Stomach (tissue), 8 donors: ENCODE measurements at regions not wholly inside any gene's neighbourhood (a gene's known extent, or its start where the extent isn't known, plus 50 kb on each side); places are given as distances from the start of the nearest gene placed in this dataset.

ENCODE experiments used
- DNase-seq, 2 donors: peaks; one replicate each; pipeline versions ENCODE4 v3.0.0 to v3.0.0-alpha.2; 2013 to 2019
- H3K27ac ChIP-seq, 5 donors: fragments of 200-600 bp in 4 of 5; sonication (generic) in 4 of 5; one replicate each; pipeline ENCODE4 v1.5.1; 2013 to 2019; ENCODE audit warnings: mild to moderate bottlenecking in 1 of 5, moderate library complexity in 1 of 5
- H3K27me3 ChIP-seq, 3 donors: fragments of 200-600 bp; sonication (generic); one replicate each; pipeline ENCODE4 v1.5.1; 2017 to 2019; ENCODE audit warnings: mixed run types in 1 of 3
- H3K36me3 ChIP-seq, 4 donors: fragments of 200-600 bp; sonication (generic); 1 replicate in 3 of 4; 2 replicates in 1 of 4; pipeline ENCODE4 v1.5.1; 2016 to 2019
- H3K4me1 ChIP-seq, 4 donors: fragments of 200-600 bp; sonication (generic); one replicate each; pipeline ENCODE4 v1.5.1; 2016 to 2019
- H3K4me3 ChIP-seq, 4 donors: fragments of 200-600 bp; sonication (generic) in 3 of 4; one replicate each; pipeline ENCODE4 v1.5.1; 2016 to 2019; ENCODE audit warnings: mild to moderate bottlenecking in 1 of 4
- H3K9me3 ChIP-seq, 4 donors: fragments of 200-600 bp; sonication (generic); one replicate each; pipeline ENCODE4 v1.5.1; 2016 to 2019
- EP300 ChIP-seq: sonication (generic); formaldehyde crosslinking; IDR thresholded peaks from one replicate; pipeline ENCODE4 v1.6.1; 2017; ENCODE audit warnings: antibody characterized with exemption
- POLR2A ChIP-seq, 4 donors: fragments of 450-650 bp; IDR thresholded peaks; one replicate each; pipeline ENCODE4 v1.6.1; 2016; ENCODE audit warnings: antibody characterized with exemption in 4 of 4, control low read depth in 2 of 4, mild to moderate bottlenecking in 1 of 4, moderate library complexity in 1 of 4
- POLR2AphosphoS5 ChIP-seq, 3 donors: sonication (generic); formaldehyde crosslinking; IDR thresholded peaks; one replicate each; pipeline ENCODE4 v1.6.1; 2016; ENCODE audit warnings: antibody characterized with exemption in 3 of 3
- WGBS, 5 donors: extraction: QIAGEN DNeasy Blood & Tissue Kit in 3 of 5; methylation state at CpG; one replicate each; pipeline versions ENCODE4 v1.1.5 to v1.1.7; 2013 to 2018; 5-methylcytosine and 5-hydroxymethylcytosine counted together
- intact Hi-C: fragments of 100-400 bp; cut with DNase I; formaldehyde crosslinking; loops from one replicate; pipeline ENCODE4 v1.15.1; 2023; ENCODE audit warnings: low total_unique reads
- TF ChIP-seq, protein P1 (sequence below), 7 experiments: fragments of 450-650 bp in 4 of 7; fragments of 200-600 bp in 3 of 7; sonication (generic) in 3 of 7; IDR thresholded peaks; one replicate each; pipeline ENCODE4 v1.5.1; 2016 to 2019; ENCODE audit warnings: antibody characterized with exemption in 7 of 7, control low read depth in 2 of 7, mild to moderate bottlenecking in 1 of 7
- donor health status: healthy with polysubstance abuse.
- donor health status: Bipolar disorder and iron deficiency.
- donor health status: healthy.

GRCh38 chr7:25287291-25287690 is 59.0 kb upstream of the NPVF start:
- WGBS, 5 donors, result 87 to 90% (median 89%) methylated on average over 6 of the region's 6 CpGs
- Histone ChIP-seq H3K9me3 (no peaks in the 10 kb centered on the region), H3K4me3 (no peak overlapping the region), H3K27me3 (no peaks in the 10 kb centered on the region), H3K4me1 (no peaks in the 10 kb centered on the region), H3K36me3 (no peaks in the 10 kb centered on the region), H3K27ac (no peak overlapping the region)
- intact Hi-C loops, result no loop called here
- no peak for TF ChIP-seq EP300
- TF ChIP-seq POLR2AphosphoS5 (IDR thresholded peaks at IDR 0.05), result no peak
- TF ChIP-seq POLR2A (IDR thresholded peaks at IDR 0.05), result no peak
- TF ChIP-seq, protein P1, sequence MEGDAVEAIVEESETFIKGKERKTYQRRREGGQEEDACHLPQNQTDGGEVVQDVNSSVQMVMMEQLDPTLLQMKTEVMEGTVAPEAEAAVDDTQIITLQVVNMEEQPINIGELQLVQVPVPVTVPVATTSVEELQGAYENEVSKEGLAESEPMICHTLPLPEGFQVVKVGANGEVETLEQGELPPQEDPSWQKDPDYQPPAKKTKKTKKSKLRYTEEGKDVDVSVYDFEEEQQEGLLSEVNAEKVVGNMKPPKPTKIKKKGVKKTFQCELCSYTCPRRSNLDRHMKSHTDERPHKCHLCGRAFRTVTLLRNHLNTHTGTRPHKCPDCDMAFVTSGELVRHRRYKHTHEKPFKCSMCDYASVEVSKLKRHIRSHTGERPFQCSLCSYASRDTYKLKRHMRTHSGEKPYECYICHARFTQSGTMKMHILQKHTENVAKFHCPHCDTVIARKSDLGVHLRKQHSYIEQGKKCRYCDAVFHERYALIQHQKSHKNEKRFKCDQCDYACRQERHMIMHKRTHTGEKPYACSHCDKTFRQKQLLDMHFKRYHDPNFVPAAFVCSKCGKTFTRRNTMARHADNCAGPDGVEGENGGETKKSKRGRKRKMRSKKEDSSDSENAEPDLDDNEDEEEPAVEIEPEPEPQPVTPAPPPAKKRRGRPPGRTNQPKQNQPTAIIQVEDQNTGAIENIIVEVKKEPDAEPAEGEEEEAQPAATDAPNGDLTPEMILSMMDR (IDR thresholded peaks at IDR 0.05), result no peak
- DNase-seq, result no peak

DNA sequence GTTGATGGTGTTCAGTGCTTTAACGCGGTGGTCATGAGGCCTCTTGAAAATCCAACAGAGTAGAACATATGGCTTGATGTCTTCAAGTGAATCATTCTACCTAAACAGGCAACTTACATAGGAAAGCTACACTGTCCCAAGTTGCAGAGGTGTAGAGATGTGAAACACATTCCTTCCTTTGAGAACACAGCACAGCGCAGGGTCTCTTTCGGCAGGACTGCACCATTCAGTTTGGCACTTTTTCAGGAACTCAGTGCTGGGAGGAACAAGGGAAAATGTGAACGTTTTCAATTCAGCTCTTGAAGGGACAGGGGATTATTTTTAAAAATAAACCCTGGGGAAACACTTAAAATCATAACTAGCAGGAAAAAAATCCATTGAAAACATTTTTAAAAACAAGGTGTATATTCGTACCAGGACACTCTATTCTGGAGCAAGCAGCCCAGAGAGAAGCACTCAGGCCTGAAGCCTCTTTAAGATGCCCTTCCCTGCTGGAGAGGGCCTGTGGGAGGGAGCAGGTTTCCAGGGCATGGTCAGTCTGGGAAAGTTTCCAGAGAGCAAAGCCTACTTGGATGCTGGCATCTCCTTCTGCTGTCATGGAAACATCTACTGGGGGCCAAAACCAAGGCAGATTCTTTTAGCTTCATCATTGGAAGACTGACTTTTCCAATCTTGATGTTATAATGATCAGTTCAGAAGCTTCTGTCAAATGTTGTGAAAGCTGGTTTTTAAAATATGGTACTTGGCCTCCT is 60.4 kb upstream of the NPVF start:
- Histone ChIP-seq H3K4me3 (no peak overlapping the region), H3K27me3 (no peaks in the 10 kb centered on the region), H3K27ac (no peak overlapping the region), H3K4me1 (no peaks in the 10 kb centered on the region), H3K9me3 (no peaks in the 10 kb centered on the region), H3K36me3 (no peaks in the 10 kb centered on the region)
- WGBS, 5 donors, result 74 to 88% (median 85%) methylated on average over 6 of the region's 6 CpGs
- intact Hi-C loops, result no loop called here
- no peak for TF ChIP-seq POLR2A (IDR thresholded peaks at IDR 0.05)
- TF ChIP-seq POLR2AphosphoS5 (IDR thresholded peaks at IDR 0.05), result no peak
- TF ChIP-seq, protein P1 (IDR thresholded peaks at IDR 0.05), result no peak
- no peak for TF ChIP-seq EP300
- peak in 1 of 2 donors; percentile 54 for DNase-seq

GRCh38 chr7:25289518-25289917 is 61.2 kb upstream of the NPVF start:
- no peak overlapping the region for H3K27ac ChIP-seq
- no peak overlapping the region for H3K4me3 ChIP-seq
- TF ChIP-seq, protein P1 (IDR thresholded peaks at IDR 0.05), result no peak
- no peak for TF ChIP-seq EP300
- TF ChIP-seq POLR2AphosphoS5 (IDR thresholded peaks at IDR 0.05), result no peak
- no peaks in the 10 kb centered on the region for H3K4me1 ChIP-seq
- intact Hi-C loops, result no loop called here
- no peak for DNase-seq
- no peaks in the 10 kb centered on the region for H3K9me3 ChIP-seq
- H3K36me3 ChIP-seq, result no peaks in the 10 kb centered on the region
- WGBS, 5 donors, result 42 to 67% (median 51%) methylated on average over 1 of the region's 1 CpG
- H3K27me3 ChIP-seq, result no peaks in the 10 kb centered on the region

DNA sequence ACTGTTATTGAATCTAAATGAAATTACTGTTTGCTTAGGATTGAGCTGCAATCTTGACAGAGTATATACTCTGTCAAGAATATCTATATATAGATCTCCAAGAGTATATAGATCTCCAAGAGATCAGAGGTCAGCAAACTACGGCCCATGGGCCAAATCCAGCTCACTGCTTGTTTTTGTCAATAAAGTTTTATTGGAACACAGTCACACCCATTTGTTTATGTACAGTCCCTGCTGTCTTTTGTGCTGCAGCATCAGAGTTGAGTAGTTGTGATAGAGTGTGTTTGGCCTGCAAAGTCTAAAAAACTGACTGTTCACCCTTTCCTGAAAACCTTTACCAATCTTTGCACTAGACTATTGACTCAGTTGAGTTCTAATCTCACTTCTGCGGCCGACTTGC is 66.3 kb upstream of the NPVF start:
- Histone ChIP-seq H3K4me1 (peaks cover 0 to 5% (median 0%) of the 10 kb centered on the region in 4 donors), H3K27ac (no peak overlapping the region), H3K9me3 (no peaks in the 10 kb centered on the region), H3K4me3 (no peak overlapping the region), H3K27me3 (no peaks in the 10 kb centered on the region), H3K36me3 (no peaks in the 10 kb centered on the region)
- TF ChIP-seq POLR2AphosphoS5 (IDR thresholded peaks at IDR 0.05) (no peak), EP300 (no peak), POLR2A (IDR thresholded peaks at IDR 0.05) (no peak)
- TF ChIP-seq, protein P1 (IDR thresholded peaks at IDR 0.05), result no peak
- DNase-seq, result no peak
- intact Hi-C loops, result no loop called here
- WGBS, 5 donors, result 29 to 70% (median 57%) methylated on average over 3 of the region's 3 CpGs
